Ishikawa (cell line): ENCODE measurements at regions not wholly inside any gene's neighbourhood (a gene's known extent, or its start where the extent isn't known, plus 50 kb on each side); places are given as distances from the start of the nearest gene placed in this dataset.

ENCODE experiments used
- CEBPB ChIP-seq: IDR thresholded peaks from 2 replicates; pipeline ENCODE4 v1.6.1; 2012
- CREB1 ChIP-seq: IDR thresholded peaks from 2 replicates; pipeline ENCODE4 v1.6.1; 2012; ENCODE audit warnings: low read depth
- EGR1 ChIP-seq: IDR thresholded peaks from 2 replicates; pipeline ENCODE4 v1.6.1; 2012
- EP300 ChIP-seq: IDR thresholded peaks from 2 replicates; pipeline ENCODE4 v1.6.1; 2012; ENCODE audit warnings: borderline replicate concordance
- FOXM1 ChIP-seq: IDR thresholded peaks from 2 replicates; pipeline ENCODE4 v1.6.1; 2012; ENCODE audit warnings: low read depth, borderline replicate concordance
- NFIC ChIP-seq: IDR thresholded peaks from 2 replicates; pipeline ENCODE4 v1.6.1; 2012
- RAD21 ChIP-seq: IDR thresholded peaks from 2 replicates; pipeline ENCODE4 v1.6.1; 2012; ENCODE audit warnings: low read depth
- TAF1 ChIP-seq: IDR thresholded peaks from 2 replicates; pipeline ENCODE4 v1.6.1; 2012; ENCODE audit warnings: low read depth, mild to moderate bottlenecking
- TCF12 ChIP-seq: IDR thresholded peaks from 2 replicates; pipeline ENCODE4 v1.6.1; 2012; ENCODE audit warnings: low read depth
- TEAD4 ChIP-seq: IDR thresholded peaks from 2 replicates; pipeline ENCODE4 v1.6.1; 2012
- YY1 ChIP-seq: IDR thresholded peaks from 2 replicates; pipeline ENCODE4 v1.6.1; 2012; ENCODE audit warnings: low read depth
- ZBTB7A ChIP-seq: IDR thresholded peaks from 2 replicates; pipeline ENCODE4 v1.6.1; 2012; ENCODE audit warnings: low read depth
- TF ChIP-seq, protein P1 (sequence below): IDR thresholded peaks from 2 replicates; pipeline ENCODE4 v1.6.1; 2012; ENCODE audit warnings: low read depth, mild to moderate bottlenecking
- TF ChIP-seq, protein P2 (sequence below): IDR thresholded peaks from 2 replicates; pipeline ENCODE4 v1.6.1; 2012
- TF ChIP-seq, protein P3 (sequence below): IDR thresholded peaks from 2 replicates; pipeline ENCODE4 v1.6.1; 2012

DNA sequence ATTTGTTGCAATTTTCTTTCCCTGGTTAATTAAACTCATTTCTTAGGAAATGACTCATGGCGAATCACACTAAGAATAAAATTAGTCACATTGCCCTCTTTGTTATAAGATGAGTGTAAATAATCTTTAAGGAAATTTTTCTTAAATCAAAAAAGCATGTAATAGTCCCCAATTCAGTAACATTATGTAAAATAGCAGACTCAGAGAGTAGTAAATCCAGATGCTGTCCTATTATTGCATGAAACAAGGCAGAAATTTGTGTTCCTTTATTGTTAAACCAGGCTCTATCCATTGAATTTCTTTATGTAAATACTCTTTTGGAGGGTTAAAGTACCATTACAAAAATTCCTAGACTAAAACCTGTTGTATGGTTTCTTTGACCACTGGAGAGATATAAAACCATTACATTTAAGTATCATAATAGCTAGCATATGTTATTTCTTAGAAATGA lies 154.5 kb upstream of the C1orf87 start:
- TF ChIP-seq TEAD4 = no peak

GRCh38 chr1:60227601-60228000 lies 154.0 kb upstream of the C1orf87 start:
- TF ChIP-seq TCF12 = no peak
- TF ChIP-seq, protein P1, sequence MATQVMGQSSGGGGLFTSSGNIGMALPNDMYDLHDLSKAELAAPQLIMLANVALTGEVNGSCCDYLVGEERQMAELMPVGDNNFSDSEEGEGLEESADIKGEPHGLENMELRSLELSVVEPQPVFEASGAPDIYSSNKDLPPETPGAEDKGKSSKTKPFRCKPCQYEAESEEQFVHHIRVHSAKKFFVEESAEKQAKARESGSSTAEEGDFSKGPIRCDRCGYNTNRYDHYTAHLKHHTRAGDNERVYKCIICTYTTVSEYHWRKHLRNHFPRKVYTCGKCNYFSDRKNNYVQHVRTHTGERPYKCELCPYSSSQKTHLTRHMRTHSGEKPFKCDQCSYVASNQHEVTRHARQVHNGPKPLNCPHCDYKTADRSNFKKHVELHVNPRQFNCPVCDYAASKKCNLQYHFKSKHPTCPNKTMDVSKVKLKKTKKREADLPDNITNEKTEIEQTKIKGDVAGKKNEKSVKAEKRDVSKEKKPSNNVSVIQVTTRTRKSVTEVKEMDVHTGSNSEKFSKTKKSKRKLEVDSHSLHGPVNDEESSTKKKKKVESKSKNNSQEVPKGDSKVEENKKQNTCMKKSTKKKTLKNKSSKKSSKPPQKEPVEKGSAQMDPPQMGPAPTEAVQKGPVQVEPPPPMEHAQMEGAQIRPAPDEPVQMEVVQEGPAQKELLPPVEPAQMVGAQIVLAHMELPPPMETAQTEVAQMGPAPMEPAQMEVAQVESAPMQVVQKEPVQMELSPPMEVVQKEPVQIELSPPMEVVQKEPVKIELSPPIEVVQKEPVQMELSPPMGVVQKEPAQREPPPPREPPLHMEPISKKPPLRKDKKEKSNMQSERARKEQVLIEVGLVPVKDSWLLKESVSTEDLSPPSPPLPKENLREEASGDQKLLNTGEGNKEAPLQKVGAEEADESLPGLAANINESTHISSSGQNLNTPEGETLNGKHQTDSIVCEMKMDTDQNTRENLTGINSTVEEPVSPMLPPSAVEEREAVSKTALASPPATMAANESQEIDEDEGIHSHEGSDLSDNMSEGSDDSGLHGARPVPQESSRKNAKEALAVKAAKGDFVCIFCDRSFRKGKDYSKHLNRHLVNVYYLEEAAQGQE = no peak
- TF ChIP-seq EGR1 = no peak
- TF ChIP-seq NFIC = no peak
- no peak for TF ChIP-seq YY1
- no peak for TF ChIP-seq TAF1

GRCh38 chr1:60225486-60225885 lies 151.9 kb upstream of the C1orf87 start:
- no peak for TF ChIP-seq EP300
- TF ChIP-seq, protein P2, sequence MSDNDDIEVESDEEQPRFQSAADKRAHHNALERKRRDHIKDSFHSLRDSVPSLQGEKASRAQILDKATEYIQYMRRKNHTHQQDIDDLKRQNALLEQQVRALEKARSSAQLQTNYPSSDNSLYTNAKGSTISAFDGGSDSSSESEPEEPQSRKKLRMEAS = no peak
- TF ChIP-seq, protein P1 = no peak
- no peak for TF ChIP-seq EGR1
- TF ChIP-seq FOXM1 = no peak
- TF ChIP-seq TAF1 = no peak
- TF ChIP-seq ZBTB7A = no peak
- TF ChIP-seq, protein P3, sequence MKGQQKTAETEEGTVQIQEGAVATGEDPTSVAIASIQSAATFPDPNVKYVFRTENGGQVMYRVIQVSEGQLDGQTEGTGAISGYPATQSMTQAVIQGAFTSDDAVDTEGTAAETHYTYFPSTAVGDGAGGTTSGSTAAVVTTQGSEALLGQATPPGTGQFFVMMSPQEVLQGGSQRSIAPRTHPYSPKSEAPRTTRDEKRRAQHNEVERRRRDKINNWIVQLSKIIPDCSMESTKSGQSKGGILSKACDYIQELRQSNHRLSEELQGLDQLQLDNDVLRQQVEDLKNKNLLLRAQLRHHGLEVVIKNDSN = no peak
- TF ChIP-seq CREB1 = no peak

- TF ChIP-seq, protein P2 = no peak
- TF ChIP-seq CEBPB (no peak), RAD21 (no peak), FOXM1 (no peak)
Measured at GRCh38 chr1:60224523-60224922, 151.0 kb upstream of the C1orf87 start.

- no peak for TF ChIP-seq TAF1
- no peak for TF ChIP-seq TEAD4
- TF ChIP-seq, protein P1 = no peak
- TF ChIP-seq FOXM1 = no peak
- no peak for TF ChIP-seq EP300
- TF ChIP-seq, protein P2 = no peak
- TF ChIP-seq EGR1 = no peak
- no peak for TF ChIP-seq CREB1
- no peak for TF ChIP-seq NFIC
Measured at GRCh38 chr1:60223158-60223557, 149.6 kb upstream of the C1orf87 start.

- TF ChIP-seq CREB1 = no peak
- TF ChIP-seq, protein P1 = no peak
- no peak for TF ChIP-seq EP300
- TF ChIP-seq TAF1 = no peak
- no peak for TF ChIP-seq RAD21
- TF ChIP-seq TEAD4 = no peak
- TF ChIP-seq, protein P2 = no peak
- no peak for TF ChIP-seq TCF12
- no peak for TF ChIP-seq NFIC
- no peak for TF ChIP-seq CEBPB
Measured at GRCh38 chr1:60222360-60223115, 149.0 kb upstream of the C1orf87 start.
